NCI-H1048 (cell line): ENCODE measurements at regions not wholly inside any gene's neighbourhood (a gene's known extent, or its start where the extent isn't known, plus 50 kb on each side); places are given as distances from the start of the nearest gene placed in this dataset.
"Not testable (repeated sequence)": the region's sequence is repeated elsewhere in the genome, so short reads cannot be mapped to it uniquely, and the experiment has no call there.

Experiments
- DNase-seq: peaks from one replicate; lab custom pipeline; 2025; lab: John Stamatoyannopoulos, UW

- DNase-seq, result no peak
These were observed 87.6 kb upstream of the TRABD2B start for GRCh38 chr1:48084826-48085225.

GRCh38 chr1:48082271-48082962, 85.2 kb upstream of the TRABD2B start:
- DNase-seq, result no peak

GRCh38 chr1:48080331-48081255, 83.4 kb upstream of the TRABD2B start:
- no peak for DNase-seq

GRCh38 chr1:48079096-48079495, 81.9 kb upstream of the TRABD2B start:
- DNase-seq, result no peak

- no peak for DNase-seq
These were observed 80.6 kb upstream of the TRABD2B start for GRCh38 chr1:48077795-48078222.

GRCh38 chr1:48076017-48076416, 78.8 kb upstream of the TRABD2B start:
- no peak for DNase-seq

GRCh38 chr1:48073798-48074530, 76.8 kb upstream of the TRABD2B start:
- no peak for DNase-seq

- no peak for DNase-seq
These were observed 74.3 kb upstream of the TRABD2B start for GRCh38 chr1:48071513-48071912.

- DNase-seq, result no peak
These were observed 73.2 kb upstream of the TRABD2B start for GRCh38 chr1:48070396-48070750.

- DNase-seq, result no peak
These were observed 72.6 kb upstream of the TRABD2B start for GRCh38 chr1:48069662-48070395.

GRCh38 chr1:48068206-48068605, 71.0 kb upstream of the TRABD2B start:
- no peak for DNase-seq

GRCh38 chr1:48066936-48067335, 69.8 kb upstream of the TRABD2B start:
- no peak for DNase-seq

GRCh38 chr1:48064693-48065092, 67.5 kb upstream of the TRABD2B start:
- DNase-seq, result not testable (repeated sequence)

GRCh38 chr1:48062353-48062752, 65.2 kb upstream of the TRABD2B start:
- no peak for DNase-seq

GRCh38 chr1:48061162-48062136, 64.3 kb upstream of the TRABD2B start:
- DNase-seq, result no peak

GRCh38 chr1:48059289-48059688, 62.1 kb upstream of the TRABD2B start:
- DNase-seq, result no peak

- no peak for DNase-seq
These were observed 61.2 kb upstream of the TRABD2B start for GRCh38 chr1:48058135-48059025.

GRCh38 chr1:48057249-48057648, 60.1 kb upstream of the TRABD2B start:
- no peak for DNase-seq

- no peak for DNase-seq
These were observed 58.9 kb upstream of the TRABD2B start for GRCh38 chr1:48055876-48056764.
